Activated B cell treated with CpG ODN at 0.5 μM for 24 hours (primary cell): ENCODE measurements at regions not wholly inside any gene's neighbourhood (a gene's known extent, or its start where the extent isn't known, plus 50 kb on each side); places are given as distances from the start of the nearest gene placed in this dataset.

Source experiments
- ATAC-seq: fragments of 200-7000 bp; cut with Tn5 transposase; one replicate; pipeline ENCODE4 v1.10.0; 2021; ENCODE audit warnings: low read depth, mild to moderate bottlenecking, moderate library complexity
- CTCF ChIA-PET: fragments of 350-600 bp; sonication (Branson Sonifier 250); formaldehyde crosslinking; loops from one replicate; lab custom pipeline; 2021; ENCODE audit warnings: antibody characterized with exemption; lab: Charles Lee
- POLR2A ChIA-PET: fragments of 350-600 bp; sonication (Branson Sonifier 250); formaldehyde crosslinking; loops from one replicate; lab custom pipeline; 2021; ENCODE audit warnings: antibody characterized with exemption; lab: Charles Lee
- DNase-seq: peaks from one replicate; pipeline ENCODE4 v3.0.0; 2022
- H3K27ac Mint-ChIP-seq: one replicate; pipeline ENCODE4 v1.8.0; 2020; ENCODE audit warnings: mixed read lengths
- H3K27me3 Mint-ChIP-seq: one replicate; pipeline ENCODE4 v1.8.0; 2021; ENCODE audit warnings: mixed read lengths
- H3K36me3 Mint-ChIP-seq: one replicate; pipeline ENCODE4 v1.8.0; 2021; ENCODE audit warnings: low read depth, mixed read lengths
- H3K4me1 Mint-ChIP-seq: one replicate; pipeline ENCODE4 v1.8.0; 2021; ENCODE audit warnings: mixed read lengths
- H3K4me3 Mint-ChIP-seq: one replicate; pipeline ENCODE4 v1.8.0; 2020; ENCODE audit warnings: mild to moderate bottlenecking, mixed read lengths
- H3K9me3 Mint-ChIP-seq: one replicate; pipeline ENCODE4 v1.8.0; 2020; ENCODE audit warnings: mixed read lengths
- CTCF ChIP-seq: fragments of 200-600 bp; IDR thresholded peaks from one replicate; pipeline ENCODE4 v1.8.0; 2022; ENCODE audit warnings: antibody characterized with exemption, mild to moderate bottlenecking
- intact Hi-C: fragments of 100-400 bp; cut with micrococcal nuclease; formaldehyde crosslinking; loops from one replicate; pipeline ENCODE4 v1.15.1; 2024

GRCh38 chr6:98118397-98119045, 715.9 kb upstream of the POU3F2 start:
- DNase-seq: no peak
- CTCF ChIA-PET: no interaction called here
- ATAC-seq: no peak
- H3K27me3 Mint-ChIP-seq: no peaks in the 10 kb centered on the region
- H3K36me3 Mint-ChIP-seq: no peaks in the 10 kb centered on the region
- no peak overlapping the region for H3K27ac Mint-ChIP-seq
- no peak overlapping the region for H3K4me3 Mint-ChIP-seq
- intact Hi-C loops: no loop called here
- H3K4me1 Mint-ChIP-seq: no peaks in the 10 kb centered on the region
- no peaks in the 10 kb centered on the region for H3K9me3 Mint-ChIP-seq
- TF ChIP-seq CTCF: no peak
- POLR2A ChIA-PET: no interaction called here

- Mint-ChIP-seq H3K4me3 (no peak overlapping the region), H3K27ac (no peak overlapping the region), H3K9me3 (no peaks in the 10 kb centered on the region), H3K36me3 (no peaks in the 10 kb centered on the region), H3K27me3 (no peaks in the 10 kb centered on the region), H3K4me1 (no peaks in the 10 kb centered on the region)
- DNase-seq (no peak), ATAC-seq (no peak)
- CTCF ChIA-PET: no interaction called here
- no peak for TF ChIP-seq CTCF
- intact Hi-C loops: no loop called here
- POLR2A ChIA-PET: no interaction called here
Observed at GRCh38 chr6:98124171-98124570, 710.2 kb upstream of the POU3F2 start.

GRCh38 chr6:98131290-98131990, 702.9 kb upstream of the POU3F2 start:
- ChIA-PET POLR2A (no interaction called here), CTCF (no interaction called here)
- Mint-ChIP-seq H3K36me3 (no peaks in the 10 kb centered on the region), H3K9me3 (no peaks in the 10 kb centered on the region), H3K27me3 (no peaks in the 10 kb centered on the region), H3K4me1 (no peaks in the 10 kb centered on the region), H3K4me3 (no peak overlapping the region), H3K27ac (no peak overlapping the region)
- no peak for ATAC-seq
- TF ChIP-seq CTCF: no peak
- DNase-seq: no peak
- intact Hi-C loops: no loop called here

- ATAC-seq (no peak), DNase-seq (no peak)
- no peak overlapping the region for H3K4me3 Mint-ChIP-seq
- H3K36me3 Mint-ChIP-seq: no peaks in the 10 kb centered on the region
- ChIA-PET CTCF (no interaction called here), POLR2A (no interaction called here)
- H3K9me3 Mint-ChIP-seq: no peaks in the 10 kb centered on the region
- no peak for TF ChIP-seq CTCF
- H3K27ac Mint-ChIP-seq: no peak overlapping the region
- H3K4me1 Mint-ChIP-seq: no peaks in the 10 kb centered on the region
- no peaks in the 10 kb centered on the region for H3K27me3 Mint-ChIP-seq
- intact Hi-C loops: no loop called here
Observed at GRCh38 chr6:98136333-98136732, 698.0 kb upstream of the POU3F2 start.

- no peaks in the 10 kb centered on the region for H3K4me1 Mint-ChIP-seq
- DNase-seq (no peak), ATAC-seq (no peak)
- ChIA-PET POLR2A (no interaction called here), CTCF (no interaction called here)
- no peak for TF ChIP-seq CTCF
- no peaks in the 10 kb centered on the region for H3K36me3 Mint-ChIP-seq
- intact Hi-C loops: no loop called here
- peaks cover 9% of the 10 kb centered on the region for H3K9me3 Mint-ChIP-seq
- H3K27ac Mint-ChIP-seq: no peak overlapping the region
- H3K4me3 Mint-ChIP-seq: no peak overlapping the region
- no peaks in the 10 kb centered on the region for H3K27me3 Mint-ChIP-seq
Observed at GRCh38 chr6:98137391-98137790, 697.0 kb upstream of the POU3F2 start.
